GM23338 (cell line): ENCODE measurements at regions not wholly inside any gene's neighbourhood (a gene's known extent, or its start where the extent isn't known, plus 50 kb on each side); places are given as distances from the start of the nearest gene placed in this dataset.

Source experiments
- ATAC-seq: fragments of 200-7000 bp; cut with Tn5 transposase; 3 replicates; pipeline ENCODE4 v1.9.1; 2020
- DNase-seq: peaks from one replicate; pipeline ENCODE4 v3.0.0-alpha.2; 2015; ENCODE audit warnings: low spot score
- H2AFZ ChIP-seq: fragments of 200-600 bp; sonication (generic); 2 replicates; pipeline ENCODE4 v1.8.0; 2016; ENCODE audit warnings: antibody characterized with exemption, mild to moderate bottlenecking, moderate library complexity
- H3F3A ChIP-seq: fragments of 200-600 bp; sonication (generic); replicated peaks from 2 replicates; pipeline ENCODE4 v1.8.0; 2017; ENCODE audit warnings: antibody characterized with exemption, mixed run types, low read depth
- H3K27ac ChIP-seq: fragments of 200-600 bp; sonication (generic); 2 replicates; pipeline ENCODE4 v1.6.1; 2016; ENCODE audit warnings: low read depth
- H3K27me3 ChIP-seq: fragments of 200-600 bp; sonication (generic); 2 replicates; pipeline ENCODE4 v1.8.0; 2016; ENCODE audit warnings: mild to moderate bottlenecking, mixed run types, moderate library complexity; ENCODE audit not compliant: insufficient read depth
- H3K36me3 ChIP-seq: fragments of 200-600 bp; sonication (generic); 2 replicates; pipeline ENCODE4 v1.8.0; 2016; ENCODE audit warnings: mild to moderate bottlenecking; ENCODE audit not compliant: insufficient read depth
- H3K4me1 ChIP-seq: fragments of 200-600 bp; sonication (generic); 2 replicates; pipeline ENCODE4 v1.8.0; 2016; ENCODE audit warnings: mild to moderate bottlenecking, moderate library complexity; ENCODE audit not compliant: insufficient read depth
- H3K4me2 ChIP-seq: fragments of 200-600 bp; sonication (generic); 2 replicates; pipeline ENCODE4 v1.7.1; 2017; ENCODE audit warnings: mixed run types
- H3K4me3 ChIP-seq: fragments of 200-600 bp; sonication (generic); 2 replicates; pipeline ENCODE4 v1.6.1; 2016; ENCODE audit warnings: mixed run types
- H3K79me2 ChIP-seq: fragments of 200-600 bp; sonication (generic); replicated peaks from 2 replicates; pipeline ENCODE4 v1.8.0; 2017; ENCODE audit warnings: mild to moderate bottlenecking; ENCODE audit not compliant: insufficient read depth
- H3K9me2 ChIP-seq: fragments of 200-600 bp; sonication (generic); 2 replicates; pipeline ENCODE4 v1.8.0; 2017; ENCODE audit not compliant: insufficient read depth
- H4K20me1 ChIP-seq: fragments of 200-600 bp; sonication (generic); replicated peaks from 2 replicates; pipeline ENCODE4 v1.8.0; 2017; ENCODE audit warnings: mild to moderate bottlenecking; ENCODE audit not compliant: insufficient read depth
- H3K27ac Mint-ChIP-seq: 2 replicates; pipeline ENCODE4 v1.8.0; 2020; ENCODE audit warnings: inconsistent platforms, mild to moderate bottlenecking, moderate library complexity, mixed read lengths
- H3K27me3 Mint-ChIP-seq: 3 replicates; pipeline ENCODE4 v1.8.0; 2022; ENCODE audit warnings: low read depth, mild to moderate bottlenecking, moderate library complexity, mixed read lengths, inconsistent platforms; ENCODE audit not compliant: insufficient read depth, poor library complexity
- H3K36me3 Mint-ChIP-seq: 3 replicates; pipeline ENCODE4 v1.8.0; 2021; ENCODE audit warnings: low read depth, mild to moderate bottlenecking, inconsistent platforms, moderate library complexity, mixed read lengths
- H3K4me1 Mint-ChIP-seq: 3 replicates; pipeline ENCODE4 v1.8.0; 2020; ENCODE audit warnings: mild to moderate bottlenecking, inconsistent platforms, mixed read lengths
- H3K4me3 Mint-ChIP-seq: 3 replicates; pipeline ENCODE4 v1.8.0; 2021; ENCODE audit warnings: moderate library complexity, mild to moderate bottlenecking, inconsistent platforms, mixed read lengths
- H3K9me3 Mint-ChIP-seq: 3 replicates; pipeline ENCODE4 v1.8.0; 2020; ENCODE audit warnings: moderate library complexity, mild to moderate bottlenecking, inconsistent platforms, mixed read lengths
- CREB1 ChIP-seq: fragments of 250-450 bp; sonication (Bioruptor Pico); IDR thresholded peaks from 2 replicates; pipeline ENCODE4 v1.5.0; 2020; ENCODE audit warnings: low read depth, mild to moderate bottlenecking, moderate library complexity
- EZH2 ChIP-seq: fragments of 200-600 bp; sonication (generic); IDR thresholded peaks from one replicate; pipeline ENCODE4 v1.8.0; 2017; ENCODE audit warnings: antibody characterized with exemption, mild to moderate bottlenecking, low read depth; ENCODE audit not compliant: unreplicated experiment
- EZH2phosphoT487 ChIP-seq: fragments of 200-600 bp; sonication (generic); IDR thresholded peaks from one replicate; pipeline ENCODE4 v1.8.1; 2018; ENCODE audit warnings: antibody characterized with exemption; ENCODE audit not compliant: unreplicated experiment
- JUNB ChIP-seq: IDR thresholded peaks from one replicate; pipeline ENCODE4 v1.6.1; 2016; ENCODE audit warnings: antibody characterized with exemption; ENCODE audit not compliant: unreplicated experiment
- NANOG ChIP-seq: IDR thresholded peaks from 2 replicates; pipeline ENCODE4 v1.6.1; 2016; ENCODE audit warnings: antibody characterized with exemption, borderline replicate concordance
- POLR2AphosphoS5 ChIP-seq: IDR thresholded peaks from 2 replicates; pipeline ENCODE4 v1.6.1; 2016; ENCODE audit warnings: antibody characterized with exemption, low read depth
- STAT1 ChIP-seq: IDR thresholded peaks from one replicate; pipeline ENCODE4 v1.6.1; 2016; ENCODE audit warnings: antibody characterized with exemption; ENCODE audit not compliant: unreplicated experiment
- ZNF114 ChIP-seq: fragments of 250-450 bp; sonication (Bioruptor Pico); IDR thresholded peaks from 2 replicates; pipeline ENCODE4 v1.5.0; 2020; ENCODE audit warnings: mild to moderate bottlenecking, moderate library complexity
- ZNF331 ChIP-seq: fragments of 250-450 bp; sonication (Bioruptor Pico); IDR thresholded peaks from 2 replicates; pipeline ENCODE4 v1.5.0; 2020; ENCODE audit warnings: low read depth, mild to moderate bottlenecking, moderate library complexity
- TF ChIP-seq, protein P1 (sequence below), 2 experiments: fragments of 200-600 bp in 1 of 2; sonication (generic) in 1 of 2; conservative IDR thresholded peaks; 2 replicates each; pipeline versions ENCODE4 v1.5.1 to v1.6.1; 2016 to 2017; ENCODE audit warnings: antibody characterized with exemption in 2 of 2, low read depth in 2 of 2, mild to moderate bottlenecking in 2 of 2, moderate library complexity in 1 of 2
- TF ChIP-seq, protein P2 (sequence below): fragments of 250-450 bp; sonication (Bioruptor Pico); IDR thresholded peaks from 2 replicates; pipeline ENCODE4 v1.5.0; 2020; ENCODE audit warnings: mild to moderate bottlenecking, moderate library complexity
- TF ChIP-seq, protein P3 (sequence below): IDR thresholded peaks from one replicate; pipeline ENCODE4 v1.6.1; 2018; ENCODE audit warnings: antibody characterized with exemption; ENCODE audit not compliant: unreplicated experiment
- TF ChIP-seq, protein P4 (sequence below): IDR thresholded peaks from 2 replicates; pipeline ENCODE4 v1.6.1; 2016; ENCODE audit warnings: antibody characterized with exemption

DNA sequence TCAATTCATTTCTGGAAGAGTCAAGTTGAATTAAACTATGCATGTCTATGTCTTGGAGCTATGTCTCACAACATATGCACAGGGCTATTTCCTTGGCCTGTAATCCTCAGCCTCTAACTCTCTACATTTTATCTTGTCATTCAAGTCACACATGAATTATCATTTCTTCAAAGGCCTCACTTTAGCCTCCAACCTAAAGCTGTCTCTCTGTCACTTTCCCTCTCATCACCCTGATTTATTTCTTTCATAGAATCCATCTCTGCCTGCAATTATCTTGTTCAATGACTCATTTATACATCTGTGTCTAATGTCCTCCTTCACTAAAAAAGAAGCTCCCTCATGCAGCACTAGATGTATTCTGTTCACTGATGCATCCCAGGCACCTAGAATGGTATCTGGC is 614.2 kb upstream of the REG3G start:
- H3K9me2 ChIP-seq: no peaks in the 10 kb centered on the region; the same call in 1 of the 2 replicates
- no peaks in the 10 kb centered on the region for H3K9me3 Mint-ChIP-seq
- ATAC-seq (no peak), DNase-seq (no peak)
- H4K20me1 ChIP-seq: no peaks in the 10 kb centered on the region
- H3K4me2 ChIP-seq: no peak overlapping the region
- H3K4me1 ChIP-seq: no peaks in the 10 kb centered on the region
- no peak overlapping the region for H3K4me3 Mint-ChIP-seq
- no peaks in the 10 kb centered on the region for H3K4me1 Mint-ChIP-seq
- no peaks in the 10 kb centered on the region for H3K27me3 Mint-ChIP-seq
- H3K79me2 ChIP-seq: no peaks in the 10 kb centered on the region
- H3K27me3 ChIP-seq: no peaks in the 10 kb centered on the region
- no peaks in the 10 kb centered on the region for H3K36me3 ChIP-seq
- H3K4me3 ChIP-seq: no peak overlapping the region
- H3F3A ChIP-seq: no peaks in the 10 kb centered on the region
- H3K27ac Mint-ChIP-seq: no peak overlapping the region
- no peak overlapping the region for H3K27ac ChIP-seq
- no peaks in the 10 kb centered on the region for H3K36me3 Mint-ChIP-seq
- H2AFZ ChIP-seq: no peak overlapping the region
- TF ChIP-seq ZNF331 (CRISPR knock-in tag): no peak
- no peak for TF ChIP-seq EZH2phosphoT487
- TF ChIP-seq, protein P1, sequence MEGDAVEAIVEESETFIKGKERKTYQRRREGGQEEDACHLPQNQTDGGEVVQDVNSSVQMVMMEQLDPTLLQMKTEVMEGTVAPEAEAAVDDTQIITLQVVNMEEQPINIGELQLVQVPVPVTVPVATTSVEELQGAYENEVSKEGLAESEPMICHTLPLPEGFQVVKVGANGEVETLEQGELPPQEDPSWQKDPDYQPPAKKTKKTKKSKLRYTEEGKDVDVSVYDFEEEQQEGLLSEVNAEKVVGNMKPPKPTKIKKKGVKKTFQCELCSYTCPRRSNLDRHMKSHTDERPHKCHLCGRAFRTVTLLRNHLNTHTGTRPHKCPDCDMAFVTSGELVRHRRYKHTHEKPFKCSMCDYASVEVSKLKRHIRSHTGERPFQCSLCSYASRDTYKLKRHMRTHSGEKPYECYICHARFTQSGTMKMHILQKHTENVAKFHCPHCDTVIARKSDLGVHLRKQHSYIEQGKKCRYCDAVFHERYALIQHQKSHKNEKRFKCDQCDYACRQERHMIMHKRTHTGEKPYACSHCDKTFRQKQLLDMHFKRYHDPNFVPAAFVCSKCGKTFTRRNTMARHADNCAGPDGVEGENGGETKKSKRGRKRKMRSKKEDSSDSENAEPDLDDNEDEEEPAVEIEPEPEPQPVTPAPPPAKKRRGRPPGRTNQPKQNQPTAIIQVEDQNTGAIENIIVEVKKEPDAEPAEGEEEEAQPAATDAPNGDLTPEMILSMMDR (conservative IDR thresholded peaks at IDR 0.05; ENCODE audit: low read depth in 2 of 2): no peak
- TF ChIP-seq, protein P2, sequence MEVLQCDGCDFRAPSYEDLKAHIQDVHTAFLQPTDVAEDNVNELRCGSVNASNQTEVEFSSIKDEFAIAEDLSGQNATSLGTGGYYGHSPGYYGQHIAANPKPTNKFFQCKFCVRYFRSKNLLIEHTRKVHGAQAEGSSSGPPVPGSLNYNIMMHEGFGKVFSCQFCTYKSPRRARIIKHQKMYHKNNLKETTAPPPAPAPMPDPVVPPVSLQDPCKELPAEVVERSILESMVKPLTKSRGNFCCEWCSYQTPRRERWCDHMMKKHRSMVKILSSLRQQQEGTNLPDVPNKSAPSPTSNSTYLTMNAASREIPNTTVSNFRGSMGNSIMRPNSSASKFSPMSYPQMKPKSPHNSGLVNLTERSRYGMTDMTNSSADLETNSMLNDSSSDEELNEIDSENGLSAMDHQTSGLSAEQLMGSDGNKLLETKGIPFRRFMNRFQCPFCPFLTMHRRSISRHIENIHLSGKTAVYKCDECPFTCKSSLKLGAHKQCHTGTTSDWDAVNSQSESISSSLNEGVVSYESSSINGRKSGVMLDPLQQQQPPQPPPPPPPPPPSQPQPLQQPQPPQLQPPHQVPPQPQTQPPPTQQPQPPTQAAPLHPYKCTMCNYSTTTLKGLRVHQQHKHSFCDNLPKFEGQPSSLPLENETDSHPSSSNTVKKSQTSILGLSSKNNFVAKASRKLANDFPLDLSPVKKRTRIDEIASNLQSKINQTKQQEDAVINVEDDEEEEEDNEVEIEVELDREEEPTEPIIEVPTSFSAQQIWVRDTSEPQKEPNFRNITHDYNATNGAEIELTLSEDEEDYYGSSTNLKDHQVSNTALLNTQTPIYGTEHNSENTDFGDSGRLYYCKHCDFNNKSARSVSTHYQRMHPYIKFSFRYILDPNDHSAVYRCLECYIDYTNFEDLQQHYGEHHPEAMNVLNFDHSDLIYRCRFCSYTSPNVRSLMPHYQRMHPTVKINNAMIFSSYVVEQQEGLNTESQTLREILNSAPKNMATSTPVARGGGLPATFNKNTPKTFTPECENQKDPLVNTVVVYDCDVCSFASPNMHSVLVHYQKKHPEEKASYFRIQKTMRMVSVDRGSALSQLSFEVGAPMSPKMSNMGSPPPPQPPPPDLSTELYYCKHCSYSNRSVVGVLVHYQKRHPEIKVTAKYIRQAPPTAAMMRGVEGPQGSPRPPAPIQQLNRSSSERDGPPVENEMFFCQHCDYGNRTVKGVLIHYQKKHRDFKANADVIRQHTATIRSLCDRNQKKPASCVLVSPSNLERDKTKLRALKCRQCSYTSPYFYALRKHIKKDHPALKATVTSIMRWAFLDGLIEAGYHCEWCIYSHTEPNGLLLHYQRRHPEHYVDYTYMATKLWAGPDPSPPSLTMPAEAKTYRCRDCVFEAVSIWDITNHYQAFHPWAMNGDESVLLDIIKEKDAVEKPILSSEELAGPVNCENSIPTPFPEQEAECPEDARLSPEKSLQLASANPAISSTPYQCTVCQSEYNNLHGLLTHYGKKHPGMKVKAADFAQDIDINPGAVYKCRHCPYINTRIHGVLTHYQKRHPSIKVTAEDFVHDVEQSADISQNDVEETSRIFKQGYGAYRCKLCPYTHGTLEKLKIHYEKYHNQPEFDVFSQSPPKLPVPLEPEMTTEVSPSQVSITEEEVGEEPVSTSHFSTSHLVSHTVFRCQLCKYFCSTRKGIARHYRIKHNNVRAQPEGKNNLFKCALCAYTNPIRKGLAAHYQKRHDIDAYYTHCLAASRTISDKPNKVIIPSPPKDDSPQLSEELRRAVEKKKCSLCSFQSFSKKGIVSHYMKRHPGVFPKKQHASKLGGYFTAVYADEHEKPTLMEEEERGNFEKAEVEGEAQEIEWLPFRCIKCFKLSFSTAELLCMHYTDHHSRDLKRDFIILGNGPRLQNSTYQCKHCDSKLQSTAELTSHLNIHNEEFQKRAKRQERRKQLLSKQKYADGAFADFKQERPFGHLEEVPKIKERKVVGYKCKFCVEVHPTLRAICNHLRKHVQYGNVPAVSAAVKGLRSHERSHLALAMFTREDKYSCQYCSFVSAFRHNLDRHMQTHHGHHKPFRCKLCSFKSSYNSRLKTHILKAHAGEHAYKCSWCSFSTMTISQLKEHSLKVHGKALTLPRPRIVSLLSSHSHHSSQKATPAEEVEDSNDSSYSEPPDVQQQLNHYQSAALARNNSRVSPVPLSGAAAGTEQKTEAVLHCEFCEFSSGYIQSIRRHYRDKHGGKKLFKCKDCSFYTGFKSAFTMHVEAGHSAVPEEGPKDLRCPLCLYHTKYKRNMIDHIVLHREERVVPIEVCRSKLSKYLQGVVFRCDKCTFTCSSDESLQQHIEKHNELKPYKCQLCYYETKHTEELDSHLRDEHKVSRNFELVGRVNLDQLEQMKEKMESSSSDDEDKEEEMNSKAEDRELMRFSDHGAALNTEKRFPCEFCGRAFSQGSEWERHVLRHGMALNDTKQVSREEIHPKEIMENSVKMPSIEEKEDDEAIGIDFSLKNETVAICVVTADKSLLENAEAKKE: no peak
- no peak for TF ChIP-seq NANOG
- no peak for TF ChIP-seq ZNF114
- TF ChIP-seq STAT1: no peak
- no peak for TF ChIP-seq POLR2AphosphoS5
- TF ChIP-seq, protein P3, sequence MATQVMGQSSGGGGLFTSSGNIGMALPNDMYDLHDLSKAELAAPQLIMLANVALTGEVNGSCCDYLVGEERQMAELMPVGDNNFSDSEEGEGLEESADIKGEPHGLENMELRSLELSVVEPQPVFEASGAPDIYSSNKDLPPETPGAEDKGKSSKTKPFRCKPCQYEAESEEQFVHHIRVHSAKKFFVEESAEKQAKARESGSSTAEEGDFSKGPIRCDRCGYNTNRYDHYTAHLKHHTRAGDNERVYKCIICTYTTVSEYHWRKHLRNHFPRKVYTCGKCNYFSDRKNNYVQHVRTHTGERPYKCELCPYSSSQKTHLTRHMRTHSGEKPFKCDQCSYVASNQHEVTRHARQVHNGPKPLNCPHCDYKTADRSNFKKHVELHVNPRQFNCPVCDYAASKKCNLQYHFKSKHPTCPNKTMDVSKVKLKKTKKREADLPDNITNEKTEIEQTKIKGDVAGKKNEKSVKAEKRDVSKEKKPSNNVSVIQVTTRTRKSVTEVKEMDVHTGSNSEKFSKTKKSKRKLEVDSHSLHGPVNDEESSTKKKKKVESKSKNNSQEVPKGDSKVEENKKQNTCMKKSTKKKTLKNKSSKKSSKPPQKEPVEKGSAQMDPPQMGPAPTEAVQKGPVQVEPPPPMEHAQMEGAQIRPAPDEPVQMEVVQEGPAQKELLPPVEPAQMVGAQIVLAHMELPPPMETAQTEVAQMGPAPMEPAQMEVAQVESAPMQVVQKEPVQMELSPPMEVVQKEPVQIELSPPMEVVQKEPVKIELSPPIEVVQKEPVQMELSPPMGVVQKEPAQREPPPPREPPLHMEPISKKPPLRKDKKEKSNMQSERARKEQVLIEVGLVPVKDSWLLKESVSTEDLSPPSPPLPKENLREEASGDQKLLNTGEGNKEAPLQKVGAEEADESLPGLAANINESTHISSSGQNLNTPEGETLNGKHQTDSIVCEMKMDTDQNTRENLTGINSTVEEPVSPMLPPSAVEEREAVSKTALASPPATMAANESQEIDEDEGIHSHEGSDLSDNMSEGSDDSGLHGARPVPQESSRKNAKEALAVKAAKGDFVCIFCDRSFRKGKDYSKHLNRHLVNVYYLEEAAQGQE: no peak
- no peak for TF ChIP-seq CREB1 (CRISPR knock-in tag)
- TF ChIP-seq, protein P4, sequence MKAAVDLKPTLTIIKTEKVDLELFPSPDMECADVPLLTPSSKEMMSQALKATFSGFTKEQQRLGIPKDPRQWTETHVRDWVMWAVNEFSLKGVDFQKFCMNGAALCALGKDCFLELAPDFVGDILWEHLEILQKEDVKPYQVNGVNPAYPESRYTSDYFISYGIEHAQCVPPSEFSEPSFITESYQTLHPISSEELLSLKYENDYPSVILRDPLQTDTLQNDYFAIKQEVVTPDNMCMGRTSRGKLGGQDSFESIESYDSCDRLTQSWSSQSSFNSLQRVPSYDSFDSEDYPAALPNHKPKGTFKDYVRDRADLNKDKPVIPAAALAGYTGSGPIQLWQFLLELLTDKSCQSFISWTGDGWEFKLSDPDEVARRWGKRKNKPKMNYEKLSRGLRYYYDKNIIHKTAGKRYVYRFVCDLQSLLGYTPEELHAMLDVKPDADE: no peak
- no peak for TF ChIP-seq JUNB
- TF ChIP-seq EZH2: no peak
